Activated CD4-positive, alpha-beta T cell treated with anti-CD3 and anti-CD28 coated beads, Interleukin-2, amount 50 U/mL, for 1 hour (primary cell): ENCODE measurements at regions not wholly inside any gene's neighbourhood (a gene's known extent, or its start where the extent isn't known, plus 50 kb on each side); places are given as distances from the start of the nearest gene placed in this dataset.

Experiments
- DNase-seq: peaks from one replicate; pipeline ENCODE4 v3.0.0-alpha.2; 2020

GRCh38 chr10:29130190-29130673, 158.6 kb upstream of the LYZL1 start:
- no peak for DNase-seq

- no peak for DNase-seq
Measured at GRCh38 chr10:29131952-29132547, 156.8 kb upstream of the LYZL1 start.

- no peak for DNase-seq
Measured at GRCh38 chr10:29132551-29133111, 156.2 kb upstream of the LYZL1 start.

GRCh38 chr10:29135337-29135736, 153.5 kb upstream of the LYZL1 start:
- no peak for DNase-seq

GRCh38 chr10:29136411-29136810, 152.5 kb upstream of the LYZL1 start:
- no peak for DNase-seq

- DNase-seq: no peak
Measured at GRCh38 chr10:29140151-29140550, 148.7 kb upstream of the LYZL1 start.

- no peak for DNase-seq
Measured at GRCh38 chr10:29140991-29141390, 147.9 kb upstream of the LYZL1 start.

GRCh38 chr10:29141761-29142160, 147.1 kb upstream of the LYZL1 start:
- no peak for DNase-seq

- DNase-seq: no peak
Measured at GRCh38 chr10:29142516-29143314, 146.2 kb upstream of the LYZL1 start.

GRCh38 chr10:29144126-29144525, 144.7 kb upstream of the LYZL1 start:
- DNase-seq: no peak

GRCh38 chr10:29146311-29147100, 142.4 kb upstream of the LYZL1 start:
- DNase-seq: no peak

- DNase-seq: no peak
Measured at GRCh38 chr10:29150010-29150409, 138.9 kb upstream of the LYZL1 start.

- DNase-seq: no peak
Measured at GRCh38 chr10:29151005-29151404, 137.9 kb upstream of the LYZL1 start.

- no peak for DNase-seq
Measured at GRCh38 chr10:29157321-29157720, 131.5 kb upstream of the LYZL1 start.

- no peak for DNase-seq
Measured at GRCh38 chr10:29158066-29158465, 130.8 kb upstream of the LYZL1 start.

GRCh38 chr10:29160150-29160617, 128.7 kb upstream of the LYZL1 start:
- DNase-seq: no peak

- DNase-seq: no peak
Measured at GRCh38 chr10:29163746-29164145, 125.1 kb upstream of the LYZL1 start.

GRCh38 chr10:29166713-29167112, 122.2 kb upstream of the LYZL1 start:
- DNase-seq: no peak

- no peak for DNase-seq
Measured at GRCh38 chr10:29169021-29169420, 119.8 kb upstream of the LYZL1 start.

GRCh38 chr10:29171717-29172116, 117.2 kb upstream of the LYZL1 start:
- no peak for DNase-seq

GRCh38 chr10:29174389-29174788, 114.5 kb upstream of the LYZL1 start:
- DNase-seq: no peak

- DNase-seq: no peak
Measured at GRCh38 chr10:29176845-29177832, 111.7 kb upstream of the LYZL1 start.
